HK-2 (cell line): ENCODE measurements at regions not wholly inside any gene's neighbourhood (a gene's known extent, or its start where the extent isn't known, plus 50 kb on each side); places are given as distances from the start of the nearest gene placed in this dataset.

Experiments used
- DNase-seq: peaks from one replicate; pipeline ENCODE4 v3.0.0-alpha.2; 2018; ENCODE audit not compliant: unreplicated experiment

DNA sequence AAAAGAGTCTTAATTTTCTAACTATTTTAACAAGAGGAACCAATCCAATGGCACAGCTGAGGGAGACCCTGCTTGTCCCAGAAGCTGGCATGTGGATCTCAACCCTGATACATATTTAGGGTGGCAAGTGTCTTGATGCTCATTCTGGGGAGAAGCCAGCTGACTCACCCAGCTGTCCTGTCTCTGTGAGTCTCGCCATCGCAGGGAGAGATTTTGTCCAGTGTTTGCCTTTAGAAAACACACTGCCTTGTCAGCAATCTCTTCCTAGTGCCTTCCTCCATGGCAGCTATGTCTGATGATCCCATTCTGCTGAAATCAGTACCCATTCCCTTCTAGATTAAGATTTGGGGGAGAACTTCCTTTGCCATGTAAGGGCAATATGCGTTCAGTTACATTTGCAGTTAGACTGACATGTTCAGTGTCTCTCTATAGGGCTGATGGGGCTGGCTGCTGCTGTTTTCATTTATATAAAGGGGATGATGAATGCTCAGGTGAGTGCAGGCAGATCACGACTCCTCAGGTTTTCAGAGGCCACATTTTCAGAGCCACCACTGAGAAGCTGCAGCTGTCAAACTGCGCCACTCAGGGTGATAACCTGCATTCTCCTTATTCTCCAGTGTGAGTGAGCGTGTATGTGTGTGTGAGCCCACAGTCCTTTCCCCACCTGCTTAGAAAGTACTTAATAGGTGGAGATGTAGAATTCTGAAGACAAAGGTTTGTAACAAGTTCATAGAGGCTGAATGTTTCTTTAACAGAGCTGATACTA, 217.0 kb downstream of the GAS1 start:
- DNase-seq: no peak

DNA sequence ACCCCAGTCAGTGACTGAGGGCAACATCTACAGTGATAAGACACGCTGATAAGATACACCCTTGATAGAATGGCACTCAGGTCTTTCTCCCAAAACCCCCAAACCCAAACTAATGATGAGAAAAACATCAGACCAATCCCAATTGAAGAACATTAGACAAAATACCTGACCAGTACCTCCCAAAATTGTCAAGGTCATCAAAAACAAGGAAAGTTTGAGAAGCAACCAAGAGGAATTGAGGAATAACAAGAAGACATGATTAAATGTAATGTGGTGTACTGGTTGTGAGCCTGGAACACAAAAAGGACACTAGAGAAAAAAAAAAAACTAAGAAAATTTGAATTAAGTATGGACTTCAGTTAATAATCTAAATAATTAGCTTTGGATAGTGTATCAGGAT, 222.8 kb downstream of the GAS1 start:
- no peak for DNase-seq

- DNase-seq: no peak
Measured at GRCh38 chr9:86723346-86723745, 224.0 kb downstream of the GAS1 start.

GRCh38 chr9:86722706-86723075, 224.6 kb downstream of the GAS1 start:
- DNase-seq: no peak

DNA sequence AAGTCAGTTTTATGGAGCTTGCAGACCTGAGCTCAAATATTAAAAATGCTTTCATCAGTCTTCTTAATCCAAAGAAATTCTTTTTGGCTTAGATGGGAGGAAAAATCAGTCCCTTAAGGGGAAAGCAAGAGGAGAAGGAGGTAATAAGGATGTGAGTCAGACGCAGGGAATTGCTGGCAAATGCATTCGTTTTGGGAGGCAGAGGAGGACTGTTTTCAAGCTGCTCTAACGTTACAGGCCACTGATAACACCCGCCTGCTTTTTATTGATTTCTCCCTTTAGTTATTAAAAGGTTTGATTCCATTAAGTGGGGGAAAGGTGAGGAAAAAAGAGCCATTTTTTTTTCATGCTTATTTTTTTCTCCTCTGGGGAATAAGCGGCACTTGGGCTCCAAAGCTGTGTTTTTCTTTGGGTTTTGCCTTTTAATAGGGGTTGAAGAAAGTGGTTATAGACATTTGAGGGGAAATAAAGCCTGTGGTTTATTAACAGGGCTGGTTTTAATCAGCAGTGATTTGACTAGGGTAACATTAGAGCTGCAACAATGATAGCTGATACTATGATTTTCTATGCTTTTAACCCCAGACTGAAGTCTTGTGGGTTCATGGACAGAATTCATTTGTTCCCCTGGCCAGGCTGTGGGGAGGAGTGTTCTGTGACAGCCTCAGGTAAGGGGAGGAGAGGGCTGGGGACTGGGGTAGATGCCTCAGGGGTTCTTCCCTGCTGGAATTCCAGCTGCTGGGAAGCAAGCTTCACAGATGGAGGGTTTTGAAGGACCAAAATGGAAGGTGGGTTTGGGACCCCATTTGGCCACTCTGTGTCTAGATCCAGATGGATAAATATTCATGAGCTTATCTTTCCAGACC, 225.2 kb downstream of the GAS1 start:
- no peak for DNase-seq

DNA sequence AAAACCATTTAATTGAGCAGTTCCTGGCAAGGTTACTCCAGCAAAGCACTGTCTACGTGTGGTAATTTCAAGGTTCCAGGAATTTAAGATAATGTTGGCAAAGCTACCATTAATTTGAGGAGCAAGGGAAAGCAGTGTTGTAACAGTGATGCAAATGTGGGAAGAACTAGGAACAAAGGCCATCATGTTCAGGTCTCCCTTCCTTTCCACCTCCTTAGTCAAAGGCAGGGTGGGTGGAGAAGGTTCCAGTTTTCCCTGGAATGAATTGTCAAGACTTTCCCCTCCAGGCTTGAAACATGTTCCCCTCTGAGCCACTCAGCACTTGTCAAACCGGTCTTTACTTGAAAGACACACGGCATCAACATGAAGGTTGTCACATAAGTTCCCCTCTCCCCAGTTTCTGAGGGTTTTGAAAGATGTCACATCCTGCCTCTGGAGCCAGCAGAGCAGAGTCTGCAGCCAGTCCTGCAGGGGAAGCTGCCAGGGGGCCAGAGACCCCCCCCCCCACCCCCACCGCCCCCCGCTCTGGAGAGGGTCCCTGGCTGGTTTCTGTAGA, 226.0 kb downstream of the GAS1 start:
- DNase-seq: no peak

DNA sequence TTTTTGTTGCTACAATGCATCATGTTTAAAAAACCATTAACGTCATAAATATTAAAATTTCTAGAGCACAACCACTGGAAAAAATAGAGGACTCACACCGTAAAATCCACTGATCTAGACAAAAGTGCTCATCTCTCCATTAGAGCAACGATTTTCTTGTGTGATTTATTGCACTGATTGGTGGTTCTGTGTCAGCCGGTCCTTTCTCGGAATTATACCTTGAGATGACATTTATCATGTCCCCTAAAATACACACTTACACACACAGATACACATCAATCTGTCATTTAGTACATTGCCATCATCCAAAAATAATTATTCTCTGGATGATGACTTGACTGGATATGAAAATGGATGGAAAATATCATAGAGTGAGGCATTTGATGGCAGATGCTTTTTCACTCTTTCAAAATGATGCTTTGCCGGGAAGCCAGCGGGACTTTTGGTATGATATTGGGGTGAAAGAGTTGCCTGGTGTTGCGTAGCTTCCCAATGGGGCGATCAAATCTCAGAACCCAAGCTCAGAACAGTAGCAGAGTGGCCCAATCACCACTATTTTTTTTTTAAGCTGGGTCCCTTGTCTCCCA, 226.6 kb downstream of the GAS1 start:
- no peak for DNase-seq

DNA sequence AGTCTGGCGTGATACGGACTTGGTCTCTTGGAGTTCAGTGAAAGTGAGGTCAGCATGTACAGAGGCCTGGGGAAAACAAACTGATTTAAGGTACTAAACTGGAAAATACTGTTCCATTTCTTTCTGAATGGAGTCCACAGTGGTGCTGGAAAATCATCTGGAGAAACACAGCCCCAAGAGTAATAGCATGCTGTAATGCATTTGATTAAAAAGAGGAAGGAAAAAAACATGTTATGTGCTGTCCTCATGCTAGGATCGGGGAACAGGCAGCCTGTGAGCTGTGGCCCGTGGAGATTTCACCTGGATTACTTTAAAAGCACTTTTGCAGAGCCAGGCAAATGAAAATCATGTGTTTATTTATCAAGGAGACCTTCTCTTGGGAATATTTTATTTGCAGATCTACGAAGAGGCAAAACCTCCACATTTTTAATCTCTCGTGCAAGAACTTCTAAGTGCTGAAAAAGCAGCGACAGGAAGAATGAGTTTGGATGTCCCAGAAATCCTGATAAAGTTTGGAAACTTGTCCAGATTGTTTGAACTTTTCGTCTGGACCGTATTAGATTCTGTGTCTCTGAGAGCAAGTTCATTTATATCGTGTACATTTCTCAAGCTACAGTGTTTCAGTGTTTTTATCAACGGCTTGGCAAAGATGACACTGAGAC, 228.8 kb downstream of the GAS1 start:
- no peak for DNase-seq

GRCh38 chr9:86716326-86716922, 230.9 kb downstream of the GAS1 start:
- DNase-seq: no peak

- no peak for DNase-seq
Measured at GRCh38 chr9:86714999-86715398, 232.3 kb downstream of the GAS1 start.

DNA sequence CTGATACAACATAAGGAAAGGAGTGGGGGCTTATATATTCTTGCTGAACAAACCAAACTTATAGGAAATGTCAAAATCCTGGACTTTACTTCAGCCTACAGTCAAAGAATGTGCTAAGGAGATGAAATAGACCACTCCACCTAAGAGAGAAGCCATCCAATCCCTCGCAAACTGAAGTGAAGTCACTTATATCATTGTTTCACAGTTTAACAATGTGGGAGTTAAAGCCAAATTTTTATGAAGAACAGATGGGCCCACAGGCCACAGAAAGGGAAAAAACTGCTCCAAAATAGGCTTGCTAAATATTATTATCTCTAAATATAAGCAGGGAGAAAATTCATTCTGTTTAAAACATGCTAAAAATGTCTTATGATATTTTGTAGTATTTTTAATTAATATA, 233.3 kb downstream of the GAS1 start:
- DNase-seq: no peak

DNA sequence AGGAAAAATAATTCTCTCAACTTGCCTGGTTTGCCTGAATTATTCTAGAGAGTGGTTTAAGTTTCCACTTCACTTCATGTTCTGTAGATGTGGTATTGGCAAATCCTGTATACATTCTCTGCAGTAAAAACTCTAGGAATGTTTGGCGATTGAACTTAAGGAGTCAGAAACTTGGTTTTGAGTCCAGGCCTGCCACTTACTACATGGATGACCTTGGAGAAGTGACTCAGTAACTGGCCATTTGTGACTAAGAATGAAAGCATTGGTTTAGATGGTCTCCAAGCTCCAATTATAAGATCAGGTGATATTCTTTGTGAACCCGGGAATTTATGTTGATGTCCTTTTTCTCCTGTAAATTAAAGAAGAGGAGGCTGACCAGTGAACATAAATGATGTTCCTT, 233.8 kb downstream of the GAS1 start:
- DNase-seq: no peak

- no peak for DNase-seq
Measured at GRCh38 chr9:86708918-86709835, 238.1 kb downstream of the GAS1 start.

DNA sequence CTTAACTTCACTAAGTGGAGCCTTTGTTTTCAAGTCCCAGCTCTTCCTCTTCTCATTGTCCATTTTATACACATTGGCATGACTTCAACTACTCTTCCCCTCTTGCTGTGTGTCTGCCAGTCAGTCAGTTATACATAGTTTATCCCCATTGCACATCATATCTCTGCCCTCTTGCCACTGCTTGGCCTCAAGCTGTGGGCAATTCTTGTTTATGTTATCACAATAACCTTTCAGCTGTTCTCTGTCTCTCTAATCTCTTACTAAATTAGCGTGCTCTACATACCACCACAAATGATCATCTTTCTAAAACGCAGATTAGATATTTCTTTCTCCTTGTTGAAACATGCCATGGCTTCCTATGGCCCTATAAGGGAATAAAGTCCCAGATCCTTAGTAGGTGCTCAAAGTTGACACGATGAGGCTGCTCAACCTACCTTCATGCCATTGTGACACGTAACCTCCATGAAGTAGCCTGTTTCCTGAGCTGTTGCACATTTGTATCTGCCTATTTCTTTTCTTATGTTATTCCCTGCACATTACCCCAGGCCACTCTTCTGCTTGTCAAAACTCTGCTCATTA, 239.3 kb downstream of the GAS1 start:
- DNase-seq: no peak

DNA sequence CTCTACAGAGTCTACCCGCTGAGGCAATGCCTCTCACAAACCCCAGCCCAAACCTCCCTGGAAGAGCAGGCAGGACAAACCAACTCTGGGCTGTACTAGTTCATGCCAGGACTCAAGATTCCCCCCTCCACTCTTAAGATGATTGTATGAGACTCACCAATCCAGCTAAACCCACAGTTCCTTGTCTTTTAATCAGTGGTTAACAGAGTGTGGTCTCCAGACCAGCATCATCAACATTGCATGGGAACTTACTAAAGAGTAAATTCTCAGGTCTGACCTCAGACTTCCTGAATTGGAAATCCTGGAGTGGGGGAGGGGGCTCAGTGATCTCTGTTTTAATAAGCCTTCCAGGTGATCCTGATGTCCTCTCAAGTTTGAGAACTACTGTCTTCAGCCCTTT, 240.9 kb downstream of the GAS1 start:
- DNase-seq: no peak

- no peak for DNase-seq
Measured at GRCh38 chr9:86705490-86705889, 241.8 kb downstream of the GAS1 start.

- DNase-seq: no peak
Measured at GRCh38 chr9:86703346-86703745, 244.0 kb downstream of the GAS1 start.

DNA sequence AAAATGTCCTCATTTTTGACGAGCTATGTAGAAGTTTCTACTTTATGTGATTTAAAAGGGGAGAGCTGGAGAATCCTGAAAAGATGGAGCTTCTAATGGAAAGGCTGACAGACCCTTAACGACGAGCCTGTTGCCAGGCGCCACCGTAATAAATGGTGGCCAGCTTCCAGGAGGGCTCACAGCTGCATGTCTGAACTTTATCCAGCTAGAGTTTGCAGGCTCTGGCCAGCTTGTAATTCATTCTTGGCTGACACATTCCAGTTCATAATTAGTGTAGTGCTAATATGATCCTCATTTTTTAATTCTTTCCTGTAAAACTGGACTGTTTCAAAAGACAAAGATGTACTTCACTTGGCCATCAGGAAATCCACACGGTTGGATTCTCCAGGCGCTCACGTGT, 246.7 kb downstream of the GAS1 start:
- DNase-seq: no peak

DNA sequence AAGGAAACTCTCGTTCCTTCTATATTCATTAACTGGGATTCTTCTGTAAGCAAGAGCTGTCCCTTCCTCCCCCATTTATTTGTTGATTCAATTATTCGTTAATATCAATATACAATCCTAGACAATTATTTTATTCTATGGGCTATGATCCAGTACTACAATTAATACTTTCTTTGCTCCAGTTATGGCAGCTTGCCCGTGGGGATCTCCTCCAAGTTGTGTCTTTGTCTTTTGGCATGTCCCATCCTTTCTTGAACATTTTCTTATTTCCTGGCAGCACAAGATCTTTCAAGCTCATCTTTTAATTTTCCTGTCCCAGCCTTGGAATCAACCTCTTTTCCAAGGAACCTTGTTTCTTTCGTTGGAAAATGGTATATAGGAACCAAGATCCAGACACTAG, 249.3 kb downstream of the GAS1 start:
- no peak for DNase-seq

DNA sequence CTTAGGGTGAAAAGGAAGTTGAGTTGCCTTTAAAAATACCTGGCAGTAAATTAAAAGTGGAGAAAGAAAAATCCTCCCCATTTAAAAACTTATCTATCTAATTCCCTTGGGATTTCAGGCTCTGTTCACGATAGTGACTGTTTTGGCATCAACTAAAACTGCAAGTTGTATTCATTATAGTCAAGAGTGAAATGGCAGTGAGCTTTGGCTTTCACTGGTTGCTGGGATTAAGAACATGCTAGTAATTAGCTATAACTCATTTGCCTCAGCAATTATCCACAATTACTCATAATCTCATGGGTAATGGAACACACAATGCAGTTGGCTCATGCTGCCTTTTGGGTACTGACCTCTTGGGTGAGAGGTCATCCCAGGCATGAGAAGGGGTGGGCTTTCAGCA, 250.1 kb downstream of the GAS1 start:
- DNase-seq: no peak
